Sigmoid colon (tissue), 4 donors: ENCODE measurements at regions not wholly inside any gene's neighbourhood (a gene's known extent, or its start where the extent isn't known, plus 50 kb on each side); places are given as distances from the start of the nearest gene placed in this dataset.

Source experiments
- CTCF ChIP-seq, 4 experiments: fragments of 450-650 bp in 3 of 4; fragments of 200-600 bp in 1 of 4; IDR thresholded peaks; one replicate each; pipeline ENCODE4 v1.5.1; 2016 to 2019; ENCODE audit warnings: antibody characterized with exemption in 4 of 4, mild to moderate bottlenecking in 3 of 4, moderate library complexity in 2 of 4
- EP300 ChIP-seq, 4 donors: sonication (generic); formaldehyde crosslinking; IDR thresholded peaks; one replicate each; pipeline ENCODE4 v1.6.1; 2017; ENCODE audit warnings: antibody characterized with exemption in 4 of 4
- POLR2A ChIP-seq, 2 donors: fragments of 450-650 bp; IDR thresholded peaks; one replicate each; pipeline ENCODE4 v1.6.1; 2016; ENCODE audit warnings: antibody characterized with exemption in 2 of 2, mild to moderate bottlenecking in 2 of 2, moderate library complexity in 2 of 2
- POLR2AphosphoS5 ChIP-seq, 4 donors: sonication (generic); formaldehyde crosslinking; IDR thresholded peaks; one replicate each; pipeline ENCODE4 v1.6.1; 2017; ENCODE audit warnings: antibody characterized with exemption in 4 of 4

GRCh38 chr1:232137066-232137465 lies 492.9 kb downstream of the SIPA1L2 start:
- no peak for TF ChIP-seq POLR2A (IDR thresholded peaks at IDR 0.05)
- no peak for TF ChIP-seq CTCF (IDR thresholded peaks at IDR 0.05)
- no peak for TF ChIP-seq EP300 (IDR thresholded peaks at IDR 0.05)
- TF ChIP-seq POLR2AphosphoS5 (IDR thresholded peaks at IDR 0.05): no peak
